HCT116 (cell line): ENCODE measurements at regions not wholly inside any gene's neighbourhood (a gene's known extent, or its start where the extent isn't known, plus 50 kb on each side); places are given as distances from the start of the nearest gene placed in this dataset.

ENCODE experiments used
- ATAC-seq: fragments of 200-7000 bp; cut with Tn5 transposase; 2 replicates; pipeline ENCODE4 v1.9.1; 2020; ENCODE audit warnings: mild to moderate bottlenecking, moderate library complexity
- BruUV-seq: library from RNA; stranded (reverse); fragments of 400-500 nt; replicated peaks from 2 replicates; lab custom pipeline; 2021; lab: Mats Ljungman, UMichigan
- CTCF ChIA-PET: fragments of 300-600 bp; sonication (Branson Sonifier 250); formaldehyde crosslinking; loops from one replicate; lab custom pipeline; 2021; ENCODE audit warnings: antibody characterized with exemption; lab: Charles Lee
- POLR2A ChIA-PET: fragments of 300-600, 350-600 bp; sonication (Branson Sonifier 250); formaldehyde crosslinking; loops from one replicate; lab custom pipeline; 2021; ENCODE audit warnings: antibody characterized with exemption; lab: Charles Lee
- RAD21 ChIA-PET, 2 experiments: fragments of 300-600 bp; sonication (Branson Sonifier 250); formaldehyde crosslinking; loops; one replicate each; lab custom pipeline; 2023; ENCODE audit warnings: low total read pairs in 2 of 2; ENCODE audit not compliant: uncharacterized antibody in 2 of 2, unreplicated experiment in 2 of 2, low non-redundant PET in 1 of 2; lab: Charles Lee
- DNase-seq: peaks from one replicate; pipeline ENCODE4 v3.0.0-alpha.2; 2010; ENCODE audit warnings: low read depth, low spot score
- H2AFZ ChIP-seq: fragments of 200-600 bp; shearing (Covaris generic), sonication (generic); 2 replicates; pipeline ENCODE4 v1.6.1; 2017; ENCODE audit warnings: low read depth, mixed run types, mixed read lengths, antibody characterized with exemption, low read length; ENCODE audit not compliant: poor library complexity, severe bottlenecking
- H3K27ac ChIP-seq: 2 replicates; pipeline ENCODE4 v1.5.1; 2012; ENCODE audit warnings: low read depth, low read length
- H3K27me3 ChIP-seq: fragments of 200-600 bp; sonication (generic); 2 replicates; pipeline ENCODE4 v1.6.1; 2016; ENCODE audit warnings: mixed run types, low read length, mixed read lengths; ENCODE audit not compliant: insufficient read depth
- H3K36me3 ChIP-seq, 2 experiments: fragments of 200-500 bp in 1 of 2; fragments of 200-600 bp in 1 of 2; sonication (Bioruptor generic) in 1 of 2; sonication (generic) in 1 of 2; 2 replicates each; pipeline versions ENCODE4 v1.5.1 to v1.6.1; 2014 to 2016; ENCODE audit warnings: low read length in 2 of 2, inconsistent platforms in 1 of 2, mixed read lengths in 1 of 2, mixed run types in 1 of 2; ENCODE audit not compliant: insufficient read depth in 2 of 2, control insufficient read depth in 1 of 2
- H3K4me1 ChIP-seq, 2 experiments: fragments of 200-600 bp in 1 of 2; sonication (generic) in 1 of 2; 2 replicates each; pipeline versions ENCODE4 v1.5.1 to v1.6.1; 2012 to 2017; ENCODE audit warnings: low read length in 2 of 2, inconsistent platforms in 1 of 2, mild to moderate bottlenecking in 1 of 2, mixed read lengths in 1 of 2, mixed run types in 1 of 2, moderate library complexity in 1 of 2; ENCODE audit not compliant: insufficient read depth in 2 of 2, control insufficient read depth in 1 of 2
- H3K4me2 ChIP-seq: fragments of 200-600 bp; sonication (generic); 2 replicates; pipeline ENCODE4 v1.6.1; 2017; ENCODE audit warnings: mixed run types, low read length, mixed read lengths
- H3K4me3 ChIP-seq, 2 experiments: fragments of 200-600 bp in 1 of 2; sonication (generic) in 1 of 2; replicated peaks in 1 of 2; 2 replicates each; pipeline ENCODE4 v1.5.1; 2011 to 2016; ENCODE audit warnings: low read length in 2 of 2, control low read depth in 1 of 2, low read depth in 1 of 2, mild to moderate bottlenecking in 1 of 2, mixed read lengths in 1 of 2, mixed run types in 1 of 2
- H3K79me2 ChIP-seq: fragments of 200-600 bp; sonication (generic); 2 replicates; pipeline ENCODE4 v1.6.1; 2017; ENCODE audit warnings: mild to moderate bottlenecking, mixed run types, low read length, moderate library complexity, mixed read lengths; ENCODE audit not compliant: insufficient read depth
- H3K9ac ChIP-seq: fragments of 200-600 bp; sonication (generic); 2 replicates; pipeline ENCODE4 v1.6.1; 2016; ENCODE audit warnings: low read length, mixed read lengths
- H3K9me2 ChIP-seq: fragments of 200-600 bp; sonication (generic), shearing (Covaris generic); 2 replicates; pipeline ENCODE4 v1.6.1; 2017; ENCODE audit warnings: mixed run types, mild to moderate bottlenecking, moderate library complexity; ENCODE audit not compliant: insufficient read depth
- H3K9me3 ChIP-seq, 2 experiments: fragments of 200-500 bp in 1 of 2; fragments of 200-600 bp in 1 of 2; sonication (Bioruptor generic) in 1 of 2; sonication (generic) in 1 of 2; 2 replicates each; pipeline ENCODE4 v1.6.1; 2014 to 2017; ENCODE audit warnings: low read length in 2 of 2, mixed read lengths in 2 of 2, inconsistent platforms in 1 of 2, low read depth in 1 of 2, mild to moderate bottlenecking in 1 of 2, mixed run types in 1 of 2, moderate library complexity in 1 of 2; ENCODE audit not compliant: control insufficient read depth in 1 of 2, insufficient read depth in 1 of 2
- H4K20me1 ChIP-seq: fragments of 200-600 bp; sonication (generic), shearing (Covaris generic); 2 replicates; pipeline ENCODE4 v1.6.1; 2017; ENCODE audit warnings: mixed run types, mild to moderate bottlenecking, moderate library complexity; ENCODE audit not compliant: insufficient read depth
- CBX3 ChIP-seq: IDR thresholded peaks from 2 replicates; pipeline ENCODE4 v1.6.1; 2012; ENCODE audit warnings: low read depth
- EZH2phosphoT487 ChIP-seq: fragments of 200-600 bp; IDR thresholded peaks from 2 replicates; pipeline ENCODE4 v1.6.1; 2018; ENCODE audit warnings: antibody characterized with exemption, borderline replicate concordance
- JUND ChIP-seq: IDR thresholded peaks from 2 replicates; pipeline ENCODE4 v1.6.1; 2012
- MAX ChIP-seq: IDR thresholded peaks from 2 replicates; pipeline ENCODE4 v1.6.1; 2012
- POLR2AphosphoS5 ChIP-seq: IDR thresholded peaks from 2 replicates; pipeline ENCODE4 v1.6.1; 2011; ENCODE audit warnings: mild to moderate bottlenecking, low read depth, low read length, moderate library complexity
- RAD21 ChIP-seq: IDR thresholded peaks from 2 replicates; pipeline ENCODE4 v1.6.1; 2012; ENCODE audit warnings: low read depth, mild to moderate bottlenecking
- SP1 ChIP-seq: IDR thresholded peaks from 2 replicates; pipeline ENCODE4 v1.6.1; 2012; ENCODE audit warnings: low read depth
- SRF ChIP-seq: IDR thresholded peaks from 2 replicates; pipeline ENCODE4 v1.6.1; 2012; ENCODE audit warnings: low read depth
- TCF7L2 ChIP-seq: IDR thresholded peaks from 2 replicates; pipeline ENCODE4 v1.7.0; 2011; ENCODE audit warnings: borderline replicate concordance, inconsistent platforms; ENCODE audit not compliant: insufficient read depth, insufficient read length; ENCODE audit errors: extremely low read depth
- YY1 ChIP-seq: IDR thresholded peaks from 2 replicates; pipeline ENCODE4 v1.6.1; 2011; ENCODE audit warnings: low read length, low read depth, moderate library complexity, mild to moderate bottlenecking; ENCODE audit not compliant: insufficient replicate concordance; ENCODE audit errors: extremely low read depth
- ZFX ChIP-seq: fragments of 450-650 bp; IDR thresholded peaks from 2 replicates; pipeline ENCODE4 v1.6.1; 2017
- intact Hi-C: fragments of 100-400 bp; cut with micrococcal nuclease; formaldehyde crosslinking; loops from 2 replicates; pipeline ENCODE4 v1.10.0; 2022
- TF ChIP-seq, protein P1 (sequence below): IDR thresholded peaks from 2 replicates; pipeline ENCODE4 v1.6.1; 2011; ENCODE audit warnings: mild to moderate bottlenecking, low read length, moderate library complexity; ENCODE audit not compliant: insufficient replicate concordance; ENCODE audit errors: extremely low read depth

DNA sequence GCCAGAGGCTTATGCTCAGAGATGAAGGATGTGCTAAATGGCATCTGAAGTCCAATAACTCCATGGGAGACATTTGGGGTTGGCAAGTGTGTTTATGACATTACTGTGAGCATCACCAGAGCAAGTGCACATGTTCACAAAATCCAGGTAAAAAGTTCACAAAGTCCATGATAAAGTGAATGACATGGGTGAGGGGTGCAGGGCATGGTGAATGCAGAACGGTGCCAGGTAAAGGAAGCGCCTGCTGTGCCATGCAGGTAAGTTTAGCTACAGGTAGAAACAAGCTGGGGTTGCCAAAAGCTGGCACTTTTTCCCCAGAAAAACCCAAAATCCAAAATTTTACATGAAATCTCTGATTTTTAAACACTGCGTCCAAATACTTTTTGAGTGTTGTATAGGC lies 268.2 kb downstream of the ABHD5 start:
- no peak for DNase-seq
- no peaks in the 10 kb centered on the region for H3K79me2 ChIP-seq
- H3K4me1 ChIP-seq: peaks cover 4 to 5% of the 10 kb centered on the region in 2 experiments; a peak in 3 of 4 replicates
- TF ChIP-seq EZH2phosphoT487 (no peak), SRF (no peak), JUND (no peak), RAD21 (no peak), YY1 (no peak), MAX (no peak), TCF7L2 (no peak), ZFX (no peak), SP1 (no peak), CBX3 (no peak)
- H3K4me2 ChIP-seq: no peak overlapping the region
- intact Hi-C loops: no loop called here
- POLR2A ChIA-PET: no interaction called here
- BruUV-seq: no TSS peak
- no peaks in the 10 kb centered on the region for H4K20me1 ChIP-seq
- peaks cover 37% of the 10 kb centered on the region for H3K27me3 ChIP-seq
- no peaks in the 10 kb centered on the region for H3K9me3 ChIP-seq
- RAD21 ChIA-PET: no interaction called here
- ATAC-seq: no peak
- no peak overlapping the region for H3K9ac ChIP-seq
- H3K4me3 ChIP-seq: no peak overlapping the region
- no peak overlapping the region for H2AFZ ChIP-seq
- CTCF ChIA-PET: no interaction called here
- no peaks in the 10 kb centered on the region for H3K9me2 ChIP-seq
- H3K36me3 ChIP-seq: no peaks in the 10 kb centered on the region
- H3K27ac ChIP-seq: no peak overlapping the region

DNA sequence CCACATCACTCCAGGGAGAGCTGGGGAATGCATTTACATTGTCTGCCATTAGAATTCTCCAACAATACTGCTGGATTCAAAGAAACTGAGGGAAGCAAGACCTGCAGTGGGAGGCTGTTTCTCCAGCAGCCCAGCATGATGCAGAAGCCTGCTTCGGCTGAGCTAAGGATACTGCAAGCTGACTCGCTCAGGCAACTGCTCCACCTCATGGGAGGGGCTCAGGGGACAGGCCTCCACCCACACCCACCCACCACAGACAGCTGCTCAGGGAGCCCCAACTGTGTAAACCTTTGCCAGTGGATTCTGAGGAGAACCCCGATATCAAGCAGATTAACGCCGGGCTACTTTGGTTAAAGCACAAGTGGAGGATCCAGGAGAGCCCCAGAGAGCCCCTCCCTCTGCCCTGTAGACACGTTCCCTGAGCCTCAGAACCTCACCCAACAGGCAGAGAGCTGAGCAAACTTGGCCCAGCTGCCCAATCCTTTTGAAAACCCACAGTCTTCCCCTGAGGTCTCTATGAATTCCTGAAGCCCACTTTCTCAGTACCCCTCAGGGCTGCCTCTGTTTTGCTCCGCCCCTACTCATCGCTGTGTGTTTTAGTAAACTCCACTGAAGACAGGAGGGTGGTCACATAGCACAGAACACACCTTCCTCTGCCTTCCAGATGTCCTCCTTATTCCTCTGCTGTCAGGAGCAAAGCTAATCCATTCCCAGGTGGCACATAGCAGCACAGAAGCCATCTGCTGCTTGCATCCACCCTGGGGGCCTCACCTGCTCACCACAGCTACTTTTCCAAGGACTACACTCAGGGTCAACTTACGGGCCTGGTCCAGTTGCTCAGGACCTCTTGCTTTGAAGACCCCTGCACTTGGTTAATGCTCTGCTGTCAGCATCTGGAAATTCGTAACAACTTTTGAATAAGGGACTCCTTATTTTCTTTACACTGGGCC lies 269.0 kb downstream of the ABHD5 start:
- Histone ChIP-seq H3K79me2 (no peaks in the 10 kb centered on the region), H3K4me1 (no peaks in the 10 kb centered on the region), H3K9me3 (no peaks in the 10 kb centered on the region), H4K20me1 (no peaks in the 10 kb centered on the region), H3K27ac (no peak overlapping the region), H3K9me2 (no peaks in the 10 kb centered on the region), H3K4me2 (no peak overlapping the region)
- intact Hi-C loops: no loop called here
- POLR2A ChIA-PET: no interaction called here
- CTCF ChIA-PET: no interaction called here
- no peak for TF ChIP-seq POLR2AphosphoS5
- TF ChIP-seq EZH2phosphoT487: no peak
- no peak for TF ChIP-seq RAD21
- TF ChIP-seq, protein P1, sequence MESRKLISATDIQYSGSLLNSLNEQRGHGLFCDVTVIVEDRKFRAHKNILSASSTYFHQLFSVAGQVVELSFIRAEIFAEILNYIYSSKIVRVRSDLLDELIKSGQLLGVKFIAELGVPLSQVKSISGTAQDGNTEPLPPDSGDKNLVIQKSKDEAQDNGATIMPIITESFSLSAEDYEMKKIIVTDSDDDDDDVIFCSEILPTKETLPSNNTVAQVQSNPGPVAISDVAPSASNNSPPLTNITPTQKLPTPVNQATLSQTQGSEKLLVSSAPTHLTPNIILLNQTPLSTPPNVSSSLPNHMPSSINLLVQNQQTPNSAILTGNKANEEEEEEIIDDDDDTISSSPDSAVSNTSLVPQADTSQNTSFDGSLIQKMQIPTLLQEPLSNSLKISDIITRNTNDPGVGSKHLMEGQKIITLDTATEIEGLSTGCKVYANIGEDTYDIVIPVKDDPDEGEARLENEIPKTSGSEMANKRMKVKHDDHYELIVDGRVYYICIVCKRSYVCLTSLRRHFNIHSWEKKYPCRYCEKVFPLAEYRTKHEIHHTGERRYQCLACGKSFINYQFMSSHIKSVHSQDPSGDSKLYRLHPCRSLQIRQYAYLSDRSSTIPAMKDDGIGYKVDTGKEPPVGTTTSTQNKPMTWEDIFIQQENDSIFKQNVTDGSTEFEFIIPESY: no peak
- TF ChIP-seq, all 23 proteins: peak for 0
- BruUV-seq: no TSS peak
- ATAC-seq (peak; percentile 36; the same call in 1 of the 2 replicates), DNase-seq (no peak)
- Histone ChIP-seq H3K27me3 (peaks cover 38% of the 10 kb centered on the region), H3K4me3 (no peak overlapping the region), H3K9ac (no peak overlapping the region), H3K36me3 (no peaks in the 10 kb centered on the region), H2AFZ (no peak overlapping the region)
- RAD21 ChIA-PET: no interaction called here
